NAMALWA (cell line): ENCODE measurements at regions not wholly inside any gene's neighbourhood (a gene's known extent, or its start where the extent isn't known, plus 50 kb on each side); places are given as distances from the start of the nearest gene placed in this dataset.
"Not testable (repeated sequence)": the region's sequence is repeated elsewhere in the genome, so short reads cannot be mapped to it uniquely, and the experiment has no call there.

Source experiments
- DNase-seq: peaks from one replicate; pipeline ENCODE4 v3.0.0-alpha.2; 2015; ENCODE audit warnings: low spot score

DNA sequence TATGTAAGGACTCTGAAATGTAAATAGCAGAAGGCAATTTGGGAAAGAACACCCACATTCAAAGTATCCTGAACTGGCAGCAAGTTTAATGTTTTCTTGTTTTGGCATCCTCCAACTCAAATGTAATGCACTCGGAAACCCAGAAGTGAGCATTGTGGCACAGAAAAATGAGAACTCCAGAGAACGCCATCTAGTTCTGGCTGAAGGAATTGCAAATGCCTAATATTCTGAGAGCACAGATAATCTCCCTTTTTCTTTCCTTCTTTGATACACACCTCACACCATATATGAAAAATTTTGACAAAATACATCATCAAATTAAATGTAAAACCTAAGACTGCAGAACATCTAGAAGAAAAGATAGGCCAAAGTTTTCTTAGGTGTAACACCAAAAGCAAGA lies 52.1 kb downstream of the PWWP3B start:
- peak; percentile 0 for DNase-seq

- DNase-seq, result no peak
Observed at GRCh38 chrX:106243376-106243775, 75.3 kb downstream of the PWWP3B start.

DNA sequence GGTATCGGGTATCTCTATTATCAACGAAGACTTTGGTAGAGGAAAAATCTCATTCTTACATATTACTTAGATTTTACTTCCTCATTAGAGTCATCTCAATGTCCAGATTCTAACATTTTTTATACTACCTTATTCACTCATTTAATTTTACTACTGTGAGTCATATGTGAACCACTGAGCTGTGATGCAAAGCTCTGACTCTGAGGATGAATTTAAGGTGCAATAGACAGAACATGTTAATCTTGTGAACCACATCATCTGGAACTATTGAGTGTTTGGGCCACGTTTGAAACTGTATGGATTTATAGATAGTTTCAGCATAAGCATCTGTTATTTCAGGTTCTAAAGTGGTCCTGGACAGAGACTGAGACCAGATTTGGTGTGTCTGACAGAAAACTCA lies 78.4 kb downstream of the PWWP3B start:
- no peak for DNase-seq

DNA sequence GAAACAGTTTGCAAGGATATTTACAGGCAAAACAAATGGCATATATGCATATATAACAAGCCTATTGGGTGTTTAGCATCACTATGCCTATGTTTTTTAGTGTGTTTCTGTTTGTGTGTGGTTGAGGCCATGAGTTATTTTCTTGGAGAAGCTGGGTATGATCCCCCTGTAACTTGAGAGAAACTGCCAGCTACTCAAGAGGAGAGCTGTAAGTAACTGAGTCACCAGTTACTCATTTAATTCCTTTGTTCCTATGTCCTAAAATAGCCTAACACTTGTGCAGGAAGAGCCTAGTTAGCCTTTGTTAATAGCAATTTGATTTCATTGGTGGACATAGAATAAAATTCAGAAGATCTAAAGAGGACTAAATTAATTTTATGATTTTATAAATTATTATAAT lies 79.1 kb downstream of the PWWP3B start:
- DNase-seq, result no peak

- no peak for DNase-seq
Observed at GRCh38 chrX:106249706-106250379, 81.7 kb downstream of the PWWP3B start.

- DNase-seq, result no peak
Observed at GRCh38 chrX:106263817-106264216, 95.7 kb downstream of the PWWP3B start.

- not testable (repeated sequence) for DNase-seq
Observed at GRCh38 chrX:106273947-106274587, 106.0 kb downstream of the PWWP3B start.

GRCh38 chrX:106275172-106275571 lies 107.1 kb downstream of the PWWP3B start:
- not testable (repeated sequence) for DNase-seq

GRCh38 chrX:106278951-106279350 lies 110.8 kb downstream of the PWWP3B start:
- DNase-seq, result no peak

DNA sequence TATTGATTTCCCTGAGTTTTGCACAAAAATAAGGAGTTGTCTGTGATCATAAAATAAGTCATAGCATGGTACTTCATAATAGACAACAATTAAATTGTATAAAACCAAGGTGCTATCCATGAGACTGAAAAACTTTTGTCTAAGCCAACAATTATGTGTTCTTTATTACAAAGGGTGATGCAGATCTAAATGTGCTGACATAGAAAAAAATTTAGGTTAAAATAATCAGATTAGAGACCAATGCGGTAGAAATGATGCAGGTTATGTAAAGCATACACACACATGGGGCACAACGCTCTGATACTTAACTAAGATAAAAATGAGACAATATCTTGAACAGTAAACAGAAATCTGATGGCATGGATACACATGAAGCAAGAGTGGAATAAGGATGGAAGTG lies 113.3 kb downstream of the PWWP3B start:
- DNase-seq, result no peak

GRCh38 chrX:106283841-106284240 lies 115.7 kb downstream of the PWWP3B start:
- no peak for DNase-seq

DNA sequence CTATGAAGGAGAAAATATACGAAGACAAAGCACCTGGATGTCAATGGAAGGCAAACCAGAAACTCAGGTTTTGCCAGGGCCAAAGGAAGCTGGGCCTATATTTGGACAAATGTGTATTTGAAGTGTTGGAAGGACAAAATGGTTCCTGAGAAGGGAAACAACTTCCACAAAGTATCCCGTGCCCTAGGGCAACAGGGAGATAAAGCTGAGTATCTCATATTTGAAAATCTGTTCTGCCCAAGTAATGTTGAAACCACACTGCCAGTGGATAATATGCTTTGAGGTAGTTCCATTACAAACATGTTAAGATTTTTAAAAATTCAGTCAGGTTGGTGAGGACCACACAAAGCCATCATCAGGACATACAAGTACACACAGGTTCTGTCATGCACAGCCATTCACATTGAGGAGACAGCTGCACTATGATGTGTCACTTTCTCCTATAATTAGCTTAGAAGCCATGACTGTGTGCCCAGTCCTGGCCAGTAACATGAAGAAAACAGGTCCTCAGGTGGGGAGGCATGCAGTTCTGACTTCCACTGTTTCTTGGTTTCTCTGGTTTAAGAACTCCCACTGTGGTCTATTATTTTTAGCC lies 116.4 kb downstream of the PWWP3B start:
- no peak for DNase-seq

- no peak for DNase-seq
Observed at GRCh38 chrX:106286053-106286650, 118.0 kb downstream of the PWWP3B start.

DNA sequence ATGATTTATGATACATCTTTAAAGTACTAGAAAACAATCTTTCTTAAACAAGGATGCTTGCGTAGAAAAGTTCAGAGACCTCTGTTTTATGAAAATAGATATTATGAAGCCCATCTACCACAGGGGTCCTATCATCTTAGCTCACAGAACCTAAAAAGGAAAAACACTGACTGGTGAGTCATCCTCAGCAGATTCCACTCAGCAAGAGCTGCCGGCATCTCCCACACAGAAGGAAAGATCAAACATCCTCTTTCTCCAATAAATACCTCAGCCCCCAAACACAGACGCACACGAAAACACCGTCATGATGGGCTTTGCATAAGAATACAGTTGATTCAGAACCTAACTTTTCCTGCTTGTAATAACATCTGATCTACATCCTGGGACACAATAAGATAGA lies 122.7 kb downstream of the PWWP3B start:
- not testable (repeated sequence) for DNase-seq

GRCh38 chrX:106291779-106292390 lies 123.8 kb downstream of the PWWP3B start:
- DNase-seq, result not testable (repeated sequence)

GRCh38 chrX:106300239-106300638 lies 132.1 kb downstream of the PWWP3B start:
- no peak for DNase-seq

DNA sequence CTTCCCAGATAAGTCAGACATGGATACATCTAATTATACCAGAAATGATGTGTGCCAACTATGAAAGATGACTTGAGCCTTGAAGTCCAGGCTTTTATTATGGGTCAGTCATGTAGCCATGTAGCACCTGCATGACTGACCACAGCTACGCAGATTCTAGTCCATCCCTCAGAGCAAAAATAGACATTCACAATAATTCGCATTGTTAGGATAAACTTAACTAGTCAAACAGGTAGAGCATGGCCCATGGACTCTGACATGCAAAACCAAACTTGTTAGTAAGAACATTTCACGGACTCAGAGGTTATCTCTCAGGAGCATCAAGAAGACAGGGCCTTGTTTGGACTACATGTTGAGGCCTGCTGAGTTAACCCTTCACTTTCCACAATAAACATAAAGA lies 132.6 kb downstream of the PWWP3B start:
- DNase-seq, result no peak

DNA sequence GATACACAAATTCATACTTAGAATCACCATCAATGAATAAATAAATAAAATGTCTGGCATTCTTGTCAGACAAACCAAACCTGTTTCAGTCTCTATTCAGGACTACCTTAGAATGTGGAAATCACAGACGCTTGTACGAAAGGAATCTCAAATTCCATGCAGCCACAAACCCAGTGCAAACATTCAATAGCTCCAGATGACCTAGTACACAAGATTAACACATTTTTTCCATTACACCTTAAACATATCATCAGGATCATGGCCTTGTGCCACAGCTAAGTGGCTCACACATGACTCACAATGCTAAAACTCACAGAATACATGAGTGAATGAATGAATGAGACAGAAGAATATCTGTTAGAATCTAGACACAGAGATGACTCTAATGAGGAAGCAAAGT lies 134.2 kb downstream of the PWWP3B start:
- no peak for DNase-seq

GRCh38 chrX:106306391-106306947 lies 138.4 kb downstream of the PWWP3B start:
- DNase-seq, result no peak

DNA sequence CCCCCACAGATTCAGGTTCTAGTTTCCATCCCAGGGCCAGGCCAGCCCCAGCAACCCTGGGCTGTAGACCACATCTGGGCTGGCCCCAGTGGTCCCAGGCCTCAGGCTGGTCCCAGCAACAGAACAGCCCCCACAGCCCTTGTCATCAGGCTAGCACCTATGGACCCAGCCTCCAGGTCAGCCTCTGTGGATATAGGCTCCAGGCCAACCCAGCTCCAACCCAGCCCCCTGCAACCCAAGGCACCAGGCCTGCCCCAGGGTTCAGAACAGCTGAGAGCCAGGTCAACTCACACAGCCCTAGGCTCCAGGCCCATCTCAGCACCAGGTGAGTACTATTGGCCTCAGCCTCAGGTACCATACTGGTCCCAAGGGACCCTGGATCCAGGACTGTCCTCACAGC lies 155.3 kb downstream of the PWWP3B start:
- no peak for DNase-seq

GRCh38 chrX:106331606-106332005 lies 163.5 kb downstream of the PWWP3B start:
- no peak for DNase-seq

GRCh38 chrX:106341823-106342222 lies 173.7 kb downstream of the PWWP3B start:
- DNase-seq, result no peak
